Astrocyte (in vitro differentiated cells and primary cell): ENCODE measurements at regions not wholly inside any gene's neighbourhood (a gene's known extent, or its start where the extent isn't known, plus 50 kb on each side); places are given as distances from the start of the nearest gene placed in this dataset.

Source experiments
- DNase-seq: peaks from one replicate; pipeline ENCODE4 v3.0.0-alpha.2; 2010; ENCODE audit warnings: low read depth
- FAIRE-seq: peaks from 2 replicates; lab custom pipeline; 2011; peaks lifted over from hg19 to GRCh38; lab: Jason Lieb, UNC
- H2AFZ ChIP-seq: 2 replicates; pipeline ENCODE4 v1.6.0; 2012; ENCODE audit warnings: low read depth, low read length, inconsistent platforms
- H3K27ac ChIP-seq: 2 replicates; pipeline ENCODE4 v1.5.1; 2011; ENCODE audit warnings: low read depth, low read length, inconsistent platforms
- H3K27me3 ChIP-seq: 2 replicates; pipeline ENCODE4 v1.6.0; 2011; ENCODE audit warnings: low read length, inconsistent platforms; ENCODE audit not compliant: insufficient read depth
- H3K36me3 ChIP-seq: 2 replicates; pipeline ENCODE4 v1.5.1; 2011; ENCODE audit warnings: low read length, inconsistent platforms; ENCODE audit not compliant: insufficient read depth
- H3K4me1 ChIP-seq: 2 replicates; pipeline ENCODE4 v1.5.1; 2011; ENCODE audit warnings: low read length, inconsistent platforms; ENCODE audit not compliant: insufficient read depth
- H3K4me2 ChIP-seq: 2 replicates; pipeline ENCODE4 v1.6.0; 2012; ENCODE audit warnings: low read length, inconsistent platforms
- H3K4me3 ChIP-seq: 2 replicates; pipeline ENCODE4 v1.5.1; 2011; ENCODE audit warnings: low read depth, mild to moderate bottlenecking, low read length, inconsistent platforms; ENCODE audit not compliant: insufficient read depth
- H3K79me2 ChIP-seq: 2 replicates; pipeline ENCODE4 v1.6.0; 2012; ENCODE audit warnings: mild to moderate bottlenecking, low read length, inconsistent platforms; ENCODE audit not compliant: insufficient read depth
- H3K9ac ChIP-seq: 2 replicates; pipeline ENCODE4 v1.6.0; 2012; ENCODE audit warnings: mild to moderate bottlenecking, low read length, inconsistent platforms
- H3K9me3 ChIP-seq: 2 replicates; pipeline ENCODE4 v1.5.1; 2012; ENCODE audit warnings: low read depth, mild to moderate bottlenecking, low read length, inconsistent platforms; ENCODE audit not compliant: insufficient read depth
- H4K20me1 ChIP-seq: 2 replicates; pipeline ENCODE4 v1.6.0; 2012; ENCODE audit warnings: low read length, inconsistent platforms; ENCODE audit not compliant: insufficient read depth
- H3K27ac Mint-ChIP-seq: one replicate; pipeline ENCODE4 v1.8.0; 2021; ENCODE audit warnings: mild to moderate bottlenecking, mixed read lengths; ENCODE audit not compliant: unreplicated experiment
- H3K27me3 Mint-ChIP-seq: one replicate; pipeline ENCODE4 v1.8.0; 2021; ENCODE audit warnings: low read depth, mixed read lengths; ENCODE audit not compliant: unreplicated experiment
- H3K36me3 Mint-ChIP-seq: one replicate; pipeline ENCODE4 v1.8.0; 2021; ENCODE audit warnings: low read depth, mixed read lengths; ENCODE audit not compliant: unreplicated experiment
- H3K4me1 Mint-ChIP-seq: one replicate; pipeline ENCODE4 v1.8.0; 2021; ENCODE audit warnings: low read depth, mixed read lengths; ENCODE audit not compliant: unreplicated experiment
- H3K4me3 Mint-ChIP-seq: one replicate; pipeline ENCODE4 v1.8.0; 2021; ENCODE audit warnings: mild to moderate bottlenecking, moderate library complexity, mixed read lengths; ENCODE audit not compliant: unreplicated experiment
- H3K9me3 Mint-ChIP-seq: one replicate; pipeline ENCODE4 v1.8.0; 2021; ENCODE audit warnings: mild to moderate bottlenecking, mixed read lengths; ENCODE audit not compliant: unreplicated experiment
- EZH2 ChIP-seq: IDR thresholded peaks from 2 replicates; pipeline ENCODE4 v1.6.1; 2012; ENCODE audit warnings: mild to moderate bottlenecking, low read length, inconsistent platforms; ENCODE audit not compliant: insufficient read depth
- TF ChIP-seq, protein P1 (sequence below): IDR thresholded peaks from 2 replicates; pipeline ENCODE4 v1.5.1; 2011; ENCODE audit warnings: low read depth, mild to moderate bottlenecking, inconsistent platforms, low read length, moderate library complexity; ENCODE audit not compliant: insufficient read depth

DNA sequence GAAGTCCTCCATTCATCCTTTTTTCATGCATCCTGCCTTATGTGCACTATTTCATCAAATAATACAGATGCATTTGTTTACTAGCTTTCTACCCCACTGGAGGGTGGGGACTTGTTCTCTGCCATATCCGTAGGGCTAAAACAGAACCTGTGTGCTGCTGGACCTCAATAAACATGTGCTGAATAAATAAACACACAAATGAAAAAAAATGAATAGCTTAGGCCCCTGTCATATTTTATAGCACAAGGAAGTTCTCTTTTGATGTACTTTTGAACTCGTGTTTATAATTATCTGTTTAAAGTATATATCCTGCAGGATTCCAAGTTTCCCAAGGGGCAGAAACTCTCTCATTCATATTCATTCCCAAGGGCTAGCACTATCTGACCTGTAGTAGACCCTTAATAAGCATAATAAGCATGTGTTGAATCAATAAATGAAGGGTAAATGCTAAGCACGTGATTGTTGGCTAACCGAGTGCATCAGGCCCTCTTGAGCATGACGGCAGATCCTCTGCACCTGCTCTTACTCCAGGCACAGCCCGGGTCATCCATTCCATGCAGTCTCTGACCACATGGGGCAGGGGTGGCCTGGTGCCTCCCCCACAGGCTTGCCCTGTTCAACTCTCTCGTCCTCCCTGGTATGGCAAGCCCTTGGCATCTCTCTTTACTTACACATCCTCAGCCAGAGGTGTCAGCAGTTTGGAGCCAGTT is 474.1 kb upstream of the ZMIZ1 start:
- no peaks in the 10 kb centered on the region for H3K79me2 ChIP-seq
- H3K4me1 ChIP-seq, result no peaks in the 10 kb centered on the region
- no peaks in the 10 kb centered on the region for H3K9me3 ChIP-seq
- peaks cover 50% of the 10 kb centered on the region for H3K27me3 Mint-ChIP-seq
- no peak for TF ChIP-seq EZH2
- TF ChIP-seq, protein P1, sequence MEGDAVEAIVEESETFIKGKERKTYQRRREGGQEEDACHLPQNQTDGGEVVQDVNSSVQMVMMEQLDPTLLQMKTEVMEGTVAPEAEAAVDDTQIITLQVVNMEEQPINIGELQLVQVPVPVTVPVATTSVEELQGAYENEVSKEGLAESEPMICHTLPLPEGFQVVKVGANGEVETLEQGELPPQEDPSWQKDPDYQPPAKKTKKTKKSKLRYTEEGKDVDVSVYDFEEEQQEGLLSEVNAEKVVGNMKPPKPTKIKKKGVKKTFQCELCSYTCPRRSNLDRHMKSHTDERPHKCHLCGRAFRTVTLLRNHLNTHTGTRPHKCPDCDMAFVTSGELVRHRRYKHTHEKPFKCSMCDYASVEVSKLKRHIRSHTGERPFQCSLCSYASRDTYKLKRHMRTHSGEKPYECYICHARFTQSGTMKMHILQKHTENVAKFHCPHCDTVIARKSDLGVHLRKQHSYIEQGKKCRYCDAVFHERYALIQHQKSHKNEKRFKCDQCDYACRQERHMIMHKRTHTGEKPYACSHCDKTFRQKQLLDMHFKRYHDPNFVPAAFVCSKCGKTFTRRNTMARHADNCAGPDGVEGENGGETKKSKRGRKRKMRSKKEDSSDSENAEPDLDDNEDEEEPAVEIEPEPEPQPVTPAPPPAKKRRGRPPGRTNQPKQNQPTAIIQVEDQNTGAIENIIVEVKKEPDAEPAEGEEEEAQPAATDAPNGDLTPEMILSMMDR, result no peak
- no peaks in the 10 kb centered on the region for H3K36me3 Mint-ChIP-seq
- DNase-seq, result no peak
- FAIRE-seq, result no peak
- H3K4me3 ChIP-seq, result no peak overlapping the region
- H3K27me3 ChIP-seq, result peaks cover 20% of the 10 kb centered on the region
- no peak overlapping the region for H3K9ac ChIP-seq
- H3K4me2 ChIP-seq, result no peak overlapping the region
- H3K27ac ChIP-seq, result no peak overlapping the region
- no peak overlapping the region for H3K4me3 Mint-ChIP-seq
- no peaks in the 10 kb centered on the region for H3K36me3 ChIP-seq
- no peaks in the 10 kb centered on the region for H3K4me1 Mint-ChIP-seq
- no peak overlapping the region for H3K27ac Mint-ChIP-seq
- H4K20me1 ChIP-seq, result no peaks in the 10 kb centered on the region
- H3K9me3 Mint-ChIP-seq, result peaks cover 3% of the 10 kb centered on the region
- H2AFZ ChIP-seq, result no peak overlapping the region

DNA sequence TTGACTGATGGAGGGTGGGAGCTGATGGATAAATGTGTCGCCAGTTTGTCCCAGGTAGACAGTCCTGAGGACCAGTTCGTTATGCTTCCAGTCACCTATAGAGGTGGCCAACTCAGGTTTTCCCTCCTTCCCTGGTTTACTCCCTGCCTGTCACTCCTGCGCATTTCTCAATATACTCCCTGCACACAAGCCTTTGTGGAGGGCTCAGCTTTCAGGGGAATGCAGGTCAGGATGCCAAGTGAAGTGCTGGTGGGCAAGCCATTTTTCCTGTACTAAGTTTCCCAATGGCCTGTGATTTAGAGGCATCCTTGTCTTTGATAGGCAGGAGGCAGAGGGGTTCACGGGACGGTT is 473.5 kb upstream of the ZMIZ1 start:
- no peak overlapping the region for H3K9ac ChIP-seq
- no peak overlapping the region for H3K27ac ChIP-seq
- H3K27me3 ChIP-seq, result peaks cover 20% of the 10 kb centered on the region
- TF ChIP-seq EZH2, result no peak
- TF ChIP-seq, protein P1, result no peak
- no peak for DNase-seq
- no peaks in the 10 kb centered on the region for H3K4me1 ChIP-seq
- Mint-ChIP-seq H3K9me3 (peaks cover 3% of the 10 kb centered on the region), H3K27ac (no peak overlapping the region), H3K36me3 (no peaks in the 10 kb centered on the region), H3K4me3 (no peak overlapping the region), H3K27me3 (peaks cover 54% of the 10 kb centered on the region), H3K4me1 (no peaks in the 10 kb centered on the region)
- no peak overlapping the region for H3K4me2 ChIP-seq
- no peaks in the 10 kb centered on the region for H3K79me2 ChIP-seq
- no peaks in the 10 kb centered on the region for H3K36me3 ChIP-seq
- no peaks in the 10 kb centered on the region for H3K9me3 ChIP-seq
- no peaks in the 10 kb centered on the region for H4K20me1 ChIP-seq
- H2AFZ ChIP-seq, result no peak overlapping the region
- no peak overlapping the region for H3K4me3 ChIP-seq
- no peak for FAIRE-seq

DNA sequence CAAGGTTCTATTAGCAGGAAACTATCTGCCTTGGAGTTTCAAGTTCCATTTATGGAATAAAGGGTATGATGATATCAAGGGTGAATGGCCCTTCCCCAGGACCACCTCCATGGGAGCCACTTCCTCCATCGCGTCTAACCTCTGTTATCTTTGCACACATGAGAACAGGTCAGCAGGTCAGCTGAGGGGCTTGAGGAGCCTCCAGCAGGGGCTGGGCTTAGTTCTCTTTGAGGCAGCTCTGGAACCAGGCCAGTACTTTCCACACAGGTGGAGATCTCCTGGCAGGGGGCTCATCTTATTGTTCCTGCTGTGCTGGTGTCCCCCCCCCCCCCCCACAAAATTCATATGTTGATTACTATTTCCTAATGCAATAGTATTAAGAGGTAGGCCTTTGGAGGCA is 472.2 kb upstream of the ZMIZ1 start:
- TF ChIP-seq, protein P1, result no peak
- no peak for TF ChIP-seq EZH2
- Histone ChIP-seq H3K9me3 (no peaks in the 10 kb centered on the region), H3K4me2 (no peak overlapping the region), H3K27me3 (peaks cover 23% of the 10 kb centered on the region), H3K36me3 (no peaks in the 10 kb centered on the region), H3K4me3 (no peak overlapping the region), H3K79me2 (no peaks in the 10 kb centered on the region), H3K4me1 (no peaks in the 10 kb centered on the region), H3K27ac (no peak overlapping the region), H4K20me1 (no peaks in the 10 kb centered on the region), H3K9ac (no peak overlapping the region), H2AFZ (no peak overlapping the region)
- FAIRE-seq, result no peak
- no peak for DNase-seq
- Mint-ChIP-seq H3K4me3 (no peak overlapping the region), H3K36me3 (no peaks in the 10 kb centered on the region), H3K9me3 (peaks cover 3% of the 10 kb centered on the region), H3K4me1 (no peaks in the 10 kb centered on the region), H3K27me3 (peaks cover 62% of the 10 kb centered on the region), H3K27ac (no peak overlapping the region)
